HG02943 (cell line): ENCODE measurements at regions not wholly inside any gene's neighbourhood (a gene's known extent, or its start where the extent isn't known, plus 50 kb on each side); places are given as distances from the start of the nearest gene placed in this dataset.

ENCODE experiments used
- ATAC-seq: cut with Tn5 transposase; IDR thresholded peaks from one replicate; pipeline ENCODE4 v1.9.1; 2021; ENCODE audit warnings: mild to moderate bottlenecking, low read depth, moderate library complexity; ENCODE audit not compliant: unreplicated experiment

- ATAC-seq, result no peak
Observed at GRCh38 chr5:124401476-124402143, 344.8 kb downstream of the ZNF608 start.

- ATAC-seq, result no peak
Observed at GRCh38 chr5:124399426-124399961, 346.9 kb downstream of the ZNF608 start.

DNA sequence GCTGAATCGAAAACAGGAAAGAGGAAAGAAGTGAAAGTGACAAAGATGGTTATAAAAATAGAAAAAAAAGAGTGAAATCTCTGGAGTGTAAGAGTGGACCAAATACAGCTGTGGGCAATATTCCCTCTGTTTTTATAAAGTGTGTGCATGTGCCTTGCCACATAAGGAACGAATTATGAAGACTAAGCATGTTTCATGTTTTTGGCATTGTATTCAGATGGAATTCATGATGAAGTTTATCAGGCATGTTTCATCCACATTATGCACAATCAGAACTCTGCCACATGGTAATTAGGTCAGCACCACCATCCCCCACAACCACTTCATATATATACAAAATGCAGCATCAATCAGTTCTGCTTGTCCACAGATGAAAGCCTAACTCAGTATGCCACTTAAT lies 348.0 kb downstream of the ZNF608 start:
- no peak for ATAC-seq

DNA sequence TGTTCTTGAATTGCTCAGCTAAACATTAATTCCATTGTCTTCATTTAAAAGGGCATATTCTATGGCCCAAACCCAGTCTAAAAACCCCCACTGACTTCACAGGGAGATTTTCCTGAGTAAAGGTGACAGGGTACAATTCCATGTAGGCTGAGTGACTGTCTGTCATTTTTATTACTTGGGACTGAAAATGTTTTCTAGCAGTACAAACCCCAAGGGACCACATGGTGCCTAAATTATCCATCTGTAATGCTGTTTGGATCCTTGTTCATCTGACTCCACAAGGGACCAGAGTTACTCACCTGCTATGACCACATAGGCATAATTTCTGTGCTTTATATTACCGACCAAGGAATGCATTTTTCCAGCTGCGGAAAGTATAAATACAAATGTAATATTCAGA lies 349.1 kb downstream of the ZNF608 start:
- ATAC-seq, result no peak

GRCh38 chr5:124395926-124396325 lies 350.5 kb downstream of the ZNF608 start:
- no peak for ATAC-seq

- no peak for ATAC-seq
Observed at GRCh38 chr5:124395287-124395686, 351.2 kb downstream of the ZNF608 start.

GRCh38 chr5:124394700-124395245 lies 351.7 kb downstream of the ZNF608 start:
- ATAC-seq, result no peak

- ATAC-seq, result no peak
Observed at GRCh38 chr5:124393584-124394379, 352.7 kb downstream of the ZNF608 start.

DNA sequence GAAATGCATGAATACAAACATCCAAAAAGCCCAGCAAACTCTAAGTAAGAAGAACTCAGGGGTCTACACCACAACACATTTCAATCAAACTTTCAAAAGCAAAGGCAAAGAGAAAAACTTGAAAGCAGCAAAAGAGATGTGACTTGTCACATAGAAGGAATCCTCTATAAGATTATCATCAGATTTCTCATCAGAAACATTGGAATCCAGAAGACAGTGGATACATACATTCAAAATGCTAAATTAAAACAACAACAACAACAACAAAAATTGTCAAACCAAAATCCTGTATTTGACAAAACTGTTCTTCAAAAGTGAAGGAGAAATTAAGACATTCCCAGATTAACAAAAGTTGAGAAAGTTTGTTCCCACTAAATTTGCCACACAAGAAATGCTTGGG lies 362.7 kb downstream of the ZNF608 start:
- ATAC-seq, result no peak

DNA sequence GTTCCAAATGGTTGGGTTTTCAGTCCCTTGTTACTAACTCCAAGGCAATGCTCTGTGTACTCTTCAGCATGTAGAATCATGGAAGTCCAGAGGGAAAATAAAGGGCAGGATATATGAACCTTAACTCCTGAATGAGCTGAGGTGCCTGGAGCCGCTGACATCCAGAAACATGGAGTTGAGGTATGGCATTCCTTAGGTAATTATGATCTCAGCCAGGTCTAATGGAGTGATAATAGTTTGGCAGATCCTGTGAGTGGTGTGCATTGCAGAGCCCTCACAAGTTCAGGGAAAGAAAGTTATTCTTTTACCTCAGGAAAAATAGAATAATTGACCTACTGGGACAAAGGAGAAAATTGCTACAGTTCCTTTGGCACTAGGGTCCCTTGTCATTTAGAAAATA lies 369.1 kb downstream of the ZNF608 start:
- ATAC-seq, result no peak

- no peak for ATAC-seq
Observed at GRCh38 chr5:124373883-124374282, 372.6 kb downstream of the ZNF608 start.

DNA sequence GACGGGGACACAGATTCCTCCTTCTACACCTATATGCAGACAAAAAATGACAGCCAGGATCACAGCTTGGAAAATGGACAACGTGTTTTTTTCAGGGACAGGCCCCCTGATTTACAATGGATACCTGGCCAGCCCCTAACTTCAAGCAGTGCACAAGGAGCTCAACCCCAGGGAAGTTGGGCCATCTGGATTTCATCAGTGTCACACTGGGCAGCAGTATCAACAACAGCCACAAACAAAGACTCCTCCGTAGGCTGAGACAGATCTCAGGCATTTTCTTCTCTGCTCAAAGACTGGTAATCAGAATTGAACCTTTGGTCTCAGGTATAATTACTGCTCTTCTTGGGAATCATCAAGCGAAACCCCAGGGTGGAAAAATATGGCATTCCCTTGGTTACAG lies 374.0 kb downstream of the ZNF608 start:
- no peak for ATAC-seq

DNA sequence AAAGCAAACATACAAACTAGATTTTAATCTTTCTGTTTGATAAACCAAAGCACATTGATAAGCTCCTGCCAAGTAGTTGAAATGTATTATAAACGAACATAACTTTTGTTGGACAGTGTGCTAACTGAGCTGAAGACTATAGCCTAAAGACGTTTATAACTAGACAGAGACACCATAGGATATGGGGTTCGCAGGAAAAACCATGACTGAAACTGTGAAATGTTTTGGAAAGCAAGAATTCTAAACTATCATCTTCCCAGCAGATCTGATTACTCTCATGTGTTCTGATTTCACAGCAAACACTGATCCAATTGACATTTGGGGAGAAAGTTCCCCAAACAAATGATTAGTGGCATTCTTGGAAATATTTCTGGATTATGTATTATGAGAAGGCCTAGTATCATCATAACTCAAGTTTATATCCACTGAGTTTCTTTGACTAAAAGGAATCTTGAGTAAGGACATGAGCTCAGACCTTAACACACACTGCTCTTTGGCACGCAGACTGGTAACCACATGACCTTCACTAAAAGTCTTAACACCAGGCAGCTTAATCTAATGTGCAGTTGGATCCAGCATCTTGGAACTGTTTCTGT lies 375.2 kb downstream of the ZNF608 start:
- ATAC-seq, result no peak

GRCh38 chr5:124370601-124371000 lies 375.8 kb downstream of the ZNF608 start:
- ATAC-seq, result no peak

DNA sequence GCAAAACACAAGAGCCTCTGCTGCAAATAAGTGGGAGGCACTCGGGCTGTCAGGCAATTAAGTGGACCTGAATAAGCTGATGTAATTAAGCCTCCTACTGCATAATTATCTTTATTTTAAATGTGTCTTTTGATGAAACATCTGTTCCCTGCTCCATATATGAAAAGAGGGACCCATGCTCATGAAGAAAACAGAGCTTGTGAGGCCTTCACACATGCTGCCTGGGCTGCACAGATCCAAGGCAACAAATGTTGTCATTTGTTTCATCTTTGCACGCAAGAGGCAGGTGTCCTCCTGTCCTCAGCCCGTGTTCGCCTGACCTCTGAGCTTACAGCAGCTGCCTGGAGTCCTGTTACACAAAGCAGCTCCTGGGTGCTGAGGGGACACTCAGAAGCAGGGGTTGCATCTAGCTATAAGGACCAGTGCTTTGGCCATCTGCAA lies 381.1 kb downstream of the ZNF608 start:
- ATAC-seq, result no peak

- no peak for ATAC-seq
Observed at GRCh38 chr5:124355928-124356327, 390.5 kb downstream of the ZNF608 start.

DNA sequence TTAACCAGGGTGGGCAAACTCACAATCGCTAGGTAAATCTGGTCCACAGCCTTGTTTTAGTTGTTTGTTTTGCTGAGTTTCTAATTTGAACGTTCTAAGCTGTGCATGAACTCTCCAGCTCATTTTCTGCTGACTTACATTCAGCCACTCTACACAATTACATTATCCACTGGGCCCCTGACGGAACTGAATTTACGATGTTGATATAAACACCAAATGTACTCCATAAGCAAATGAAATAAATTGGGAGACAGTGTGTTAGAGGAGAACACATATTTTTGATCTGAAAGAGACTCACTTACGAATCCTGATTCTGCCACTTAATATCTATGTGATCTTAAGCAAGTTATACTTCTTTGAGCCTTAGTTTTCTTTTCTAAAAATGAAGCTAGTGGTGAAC lies 393.4 kb downstream of the ZNF608 start:
- ATAC-seq, result no peak

GRCh38 chr5:124352312-124352711 lies 394.1 kb downstream of the ZNF608 start:
- no peak for ATAC-seq

- ATAC-seq, result no peak
Observed at GRCh38 chr5:124349931-124350330, 396.5 kb downstream of the ZNF608 start.

DNA sequence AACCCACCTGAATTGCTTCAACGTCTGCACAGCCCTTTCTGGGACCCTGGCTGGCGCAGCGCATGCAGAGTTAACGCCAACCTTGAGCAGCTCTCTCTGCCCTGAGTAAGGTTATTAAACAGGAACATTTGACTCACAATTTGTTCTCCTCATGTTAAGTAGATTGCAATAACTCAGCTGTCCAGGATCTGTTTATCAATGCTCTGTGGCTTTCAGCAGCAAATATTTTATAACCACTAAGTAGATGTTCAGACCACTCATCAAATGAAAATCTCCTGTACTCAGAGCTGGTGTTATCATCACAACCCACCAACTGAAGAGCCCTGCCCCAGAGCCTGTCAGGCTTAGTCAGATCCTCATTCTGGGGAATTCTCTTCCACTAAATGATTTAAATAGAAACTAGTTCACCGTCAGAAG lies 403.0 kb downstream of the ZNF608 start:
- no peak for ATAC-seq

DNA sequence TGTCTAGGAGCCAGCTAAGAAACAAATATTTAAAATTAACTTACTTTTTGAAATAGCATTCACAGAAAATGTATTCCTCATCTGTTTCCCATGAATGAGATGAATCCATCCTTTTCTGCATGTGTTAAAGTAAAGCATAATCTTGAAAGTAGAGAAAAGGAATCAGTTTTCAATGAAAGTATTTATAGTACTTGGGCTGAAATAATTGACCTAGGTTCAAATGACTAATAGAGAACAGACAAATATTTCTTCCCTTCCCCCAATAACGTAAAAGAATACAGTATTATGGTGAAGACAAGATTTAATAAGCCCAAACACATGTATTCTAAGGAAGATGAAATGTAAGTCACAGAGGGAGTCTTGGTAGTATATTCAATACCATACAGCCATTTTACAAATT lies 403.5 kb downstream of the ZNF608 start:
- no peak for ATAC-seq
